Stimulated activated CD4-positive, alpha-beta T cell treated with anti-CD3 and anti-CD28 coated beads, Interleukin-12 subunit alpha, Interleukin-12 subunit beta, amount 100 ng/mL, for 24 hours (primary cell): ENCODE measurements at regions not wholly inside any gene's neighbourhood (a gene's known extent, or its start where the extent isn't known, plus 50 kb on each side); places are given as distances from the start of the nearest gene placed in this dataset.

Experiments used
- DNase-seq, 2 experiments: peaks; one replicate each; pipeline ENCODE4 v3.0.0-alpha.2; 2020; ENCODE audit warnings: low read depth in 2 of 2

- DNase-seq: no peak
Measured at GRCh38 chr3:150022381-150023238, 51.9 kb upstream of the PFN2 start.

- no peak for DNase-seq
Measured at GRCh38 chr3:150020527-150020926, 49.8 kb upstream of the PFN2 start.
